ENCODE measurements at regions not wholly inside any gene's neighbourhood (a gene's known extent, or its start where the extent isn't known, plus 50 kb on each side); places are given as distances from the start of the nearest gene placed in this dataset.

DNA sequence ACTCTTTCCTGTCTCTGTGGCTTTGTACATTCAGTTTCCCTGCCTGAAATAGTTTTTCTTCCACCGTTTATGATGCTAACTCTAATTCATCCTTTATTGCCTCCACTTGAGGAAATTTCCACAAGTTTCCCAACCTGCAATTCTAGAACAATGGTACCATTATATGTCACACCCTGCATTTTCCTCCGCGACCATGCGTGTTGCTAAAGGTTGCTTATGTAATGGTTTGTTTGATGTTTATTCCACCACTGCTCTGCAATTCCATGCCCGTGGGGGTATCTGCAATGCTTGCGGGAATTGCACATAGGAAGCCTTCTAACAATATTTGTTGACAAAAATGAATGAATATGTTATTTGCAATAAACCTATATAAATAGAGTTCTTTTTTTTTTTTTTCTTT lies 69.5 kb upstream of the ST8SIA6 start:
- TF ChIP-seq POLR2A (IDR thresholded peaks at IDR 0.05): no peak
- no peak for TF ChIP-seq POLR2AphosphoS5 (IDR thresholded peaks at IDR 0.05)
- TF ChIP-seq, protein P1, sequence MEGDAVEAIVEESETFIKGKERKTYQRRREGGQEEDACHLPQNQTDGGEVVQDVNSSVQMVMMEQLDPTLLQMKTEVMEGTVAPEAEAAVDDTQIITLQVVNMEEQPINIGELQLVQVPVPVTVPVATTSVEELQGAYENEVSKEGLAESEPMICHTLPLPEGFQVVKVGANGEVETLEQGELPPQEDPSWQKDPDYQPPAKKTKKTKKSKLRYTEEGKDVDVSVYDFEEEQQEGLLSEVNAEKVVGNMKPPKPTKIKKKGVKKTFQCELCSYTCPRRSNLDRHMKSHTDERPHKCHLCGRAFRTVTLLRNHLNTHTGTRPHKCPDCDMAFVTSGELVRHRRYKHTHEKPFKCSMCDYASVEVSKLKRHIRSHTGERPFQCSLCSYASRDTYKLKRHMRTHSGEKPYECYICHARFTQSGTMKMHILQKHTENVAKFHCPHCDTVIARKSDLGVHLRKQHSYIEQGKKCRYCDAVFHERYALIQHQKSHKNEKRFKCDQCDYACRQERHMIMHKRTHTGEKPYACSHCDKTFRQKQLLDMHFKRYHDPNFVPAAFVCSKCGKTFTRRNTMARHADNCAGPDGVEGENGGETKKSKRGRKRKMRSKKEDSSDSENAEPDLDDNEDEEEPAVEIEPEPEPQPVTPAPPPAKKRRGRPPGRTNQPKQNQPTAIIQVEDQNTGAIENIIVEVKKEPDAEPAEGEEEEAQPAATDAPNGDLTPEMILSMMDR (IDR thresholded peaks at IDR 0.05): no peak

Measured in breast epithelium (tissue), 3 donors.